Vagina (tissue), 2 donors: ENCODE measurements at regions not wholly inside any gene's neighbourhood (a gene's known extent, or its start where the extent isn't known, plus 50 kb on each side); places are given as distances from the start of the nearest gene placed in this dataset.

Experiments used
- DNase-seq, 2 donors: peaks; one replicate each; pipeline ENCODE4 v3.0.0-alpha.2; 2017; ENCODE audit errors: extremely low spot score in 2 of 2
- H3K27ac ChIP-seq: fragments of 200-600 bp; sonication (generic); one replicate; pipeline ENCODE4 v1.5.1; 2019
- H3K27me3 ChIP-seq: fragments of 200-600 bp; sonication (generic); one replicate; pipeline ENCODE4 v1.5.1; 2019
- H3K36me3 ChIP-seq, 2 donors: fragments of 200-600 bp; sonication (generic); one replicate each; pipeline ENCODE4 v1.5.1; 2017 to 2019
- H3K4me1 ChIP-seq: fragments of 200-600 bp; sonication (generic); one replicate; pipeline ENCODE4 v1.5.1; 2019
- H3K4me3 ChIP-seq, 2 donors: fragments of 200-600 bp; sonication (generic); 1 replicate in 1 of 2; 2 replicates in 1 of 2; pipeline ENCODE4 v1.5.1; 2016 to 2019
- H3K9me3 ChIP-seq: fragments of 200-600 bp; sonication (generic); one replicate; pipeline ENCODE4 v1.5.1; 2019
- CTCF ChIP-seq, 3 experiments: fragments of 450-650 bp in 2 of 3; fragments of 200-600 bp in 1 of 3; sonication (generic) in 1 of 3; IDR thresholded peaks; one replicate each; pipeline ENCODE4 v1.5.1; 2017 to 2019; ENCODE audit warnings: antibody characterized with exemption in 3 of 3, mild to moderate bottlenecking in 2 of 3, moderate library complexity in 2 of 3
- POLR2A ChIP-seq, 2 donors: fragments of 450-650 bp; IDR thresholded peaks; one replicate each; pipeline ENCODE4 v1.6.1; 2017; ENCODE audit warnings: antibody characterized with exemption in 2 of 2, mild to moderate bottlenecking in 2 of 2, moderate library complexity in 2 of 2
- POLR2AphosphoS5 ChIP-seq, 2 donors: sonication (generic); formaldehyde crosslinking; IDR thresholded peaks; one replicate each; pipeline ENCODE4 v1.9.0; 2017; ENCODE audit warnings: antibody characterized with exemption in 2 of 2, mild to moderate bottlenecking in 2 of 2, low read depth in 1 of 2; ENCODE audit not compliant: insufficient read depth in 1 of 2
- intact Hi-C: fragments of 100-400 bp; cut with DNase I; formaldehyde crosslinking; loops from one replicate; pipeline ENCODE4 v1.15.1; 2023

- Histone ChIP-seq H3K4me1 (no peaks in the 10 kb centered on the region), H3K27me3 (no peaks in the 10 kb centered on the region), H3K9me3 (no peaks in the 10 kb centered on the region), H3K36me3 (no peaks in the 10 kb centered on the region), H3K27ac (no peak overlapping the region), H3K4me3 (no peak overlapping the region)
- DNase-seq, result no peak
- intact Hi-C loops, result no loop called here
- TF ChIP-seq POLR2A (IDR thresholded peaks at IDR 0.05) (no peak), CTCF (IDR thresholded peaks at IDR 0.05) (no peak), POLR2AphosphoS5 (IDR thresholded peaks at IDR 0.05; ENCODE audit: insufficient read depth in 1 of 2, low read depth in 1 of 2) (no peak)
These were observed 210.8 kb downstream of the TBXT start for GRCh38 chr6:165956874-165957273.

DNA sequence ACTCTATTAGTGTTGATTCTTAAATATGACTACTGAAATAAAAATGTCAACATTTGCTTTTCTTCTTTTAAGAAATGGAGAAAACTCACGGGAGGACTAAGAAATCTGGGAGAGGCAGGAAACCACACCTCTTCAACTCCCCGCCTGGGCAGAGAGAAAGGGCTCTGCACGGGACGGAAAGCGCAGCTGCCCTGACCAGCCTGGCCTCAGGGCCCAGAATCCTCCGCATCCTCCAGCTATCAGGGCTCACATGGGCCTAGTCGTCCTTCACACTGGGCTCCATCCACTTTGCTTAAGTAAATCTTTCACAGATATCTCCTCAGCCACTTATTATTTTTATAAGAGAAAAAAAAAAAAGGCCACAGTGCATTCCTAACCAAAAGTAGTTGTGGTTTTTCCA lies 215.1 kb downstream of the TBXT start:
- Histone ChIP-seq H3K27ac (no peak overlapping the region), H3K9me3 (no peaks in the 10 kb centered on the region), H3K4me1 (no peaks in the 10 kb centered on the region), H3K4me3 (no peak overlapping the region), H3K27me3 (no peaks in the 10 kb centered on the region), H3K36me3 (no peaks in the 10 kb centered on the region)
- TF ChIP-seq POLR2AphosphoS5 (IDR thresholded peaks at IDR 0.05; ENCODE audit: insufficient read depth in 1 of 2, low read depth in 1 of 2) (no peak), POLR2A (IDR thresholded peaks at IDR 0.05) (no peak), CTCF (IDR thresholded peaks at IDR 0.05) (no peak)
- intact Hi-C loops, result no loop called here
- DNase-seq, result peak in 1 of 2 donors; percentile 16

DNA sequence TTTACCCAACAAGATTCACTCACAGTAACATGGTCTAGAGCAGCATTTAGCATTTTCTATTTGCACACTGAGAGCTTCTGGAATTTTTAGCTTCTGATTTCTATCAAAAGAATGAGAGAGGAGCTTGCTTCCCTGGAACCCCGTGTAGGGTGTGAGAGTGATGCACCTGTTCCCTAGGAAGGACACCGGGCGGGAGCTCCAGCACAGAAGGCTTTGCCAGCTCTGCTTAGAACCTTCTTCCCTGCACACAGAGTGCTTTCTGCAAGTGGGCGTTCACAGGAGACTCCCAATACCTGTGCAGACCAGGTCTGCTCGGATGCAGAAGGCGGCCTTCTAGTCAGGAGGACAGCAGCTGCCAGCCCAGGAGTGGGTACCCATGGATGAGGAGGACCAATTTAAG lies 217.3 kb downstream of the TBXT start:
- H3K4me3 ChIP-seq, result no peak overlapping the region
- no peaks in the 10 kb centered on the region for H3K36me3 ChIP-seq
- intact Hi-C loops, result no loop called here
- no peaks in the 10 kb centered on the region for H3K27me3 ChIP-seq
- H3K27ac ChIP-seq, result no peak overlapping the region
- TF ChIP-seq POLR2A (IDR thresholded peaks at IDR 0.05), result no peak
- TF ChIP-seq CTCF (IDR thresholded peaks at IDR 0.05), result no peak
- TF ChIP-seq POLR2AphosphoS5 (IDR thresholded peaks at IDR 0.05; ENCODE audit: insufficient read depth in 1 of 2, low read depth in 1 of 2), result no peak
- peak in 1 of 2 donors; percentile 54 for DNase-seq
- no peaks in the 10 kb centered on the region for H3K4me1 ChIP-seq
- H3K9me3 ChIP-seq, result no peaks in the 10 kb centered on the region

- Histone ChIP-seq H3K36me3 (no peaks in the 10 kb centered on the region), H3K27ac (no peak overlapping the region), H3K4me1 (no peaks in the 10 kb centered on the region), H3K9me3 (no peaks in the 10 kb centered on the region), H3K4me3 (no peak overlapping the region), H3K27me3 (no peaks in the 10 kb centered on the region)
- peak in 1 of 2 donors; percentile 79 for DNase-seq
- intact Hi-C loops, result no loop called here
- TF ChIP-seq POLR2A (IDR thresholded peaks at IDR 0.05), result no peak
- no peak for TF ChIP-seq CTCF (IDR thresholded peaks at IDR 0.05)
- no peak for TF ChIP-seq POLR2AphosphoS5 (IDR thresholded peaks at IDR 0.05; ENCODE audit: insufficient read depth in 1 of 2, low read depth in 1 of 2)
These were observed 218.3 kb downstream of the TBXT start for GRCh38 chr6:165949324-165949723.

- Histone ChIP-seq H3K9me3 (no peaks in the 10 kb centered on the region), H3K27ac (no peak overlapping the region), H3K4me3 (no peak overlapping the region), H3K36me3 (no peaks in the 10 kb centered on the region), H3K4me1 (no peaks in the 10 kb centered on the region), H3K27me3 (no peaks in the 10 kb centered on the region)
- no peak for DNase-seq
- intact Hi-C loops, result no loop called here
- TF ChIP-seq CTCF (IDR thresholded peaks at IDR 0.05) (no peak), POLR2A (IDR thresholded peaks at IDR 0.05) (no peak), POLR2AphosphoS5 (IDR thresholded peaks at IDR 0.05; ENCODE audit: insufficient read depth in 1 of 2, low read depth in 1 of 2) (no peak)
These were observed 223.6 kb downstream of the TBXT start for GRCh38 chr6:165944002-165944466.
